Duodenal mucosa (tissue), 2 donors: ENCODE measurements at regions not wholly inside any gene's neighbourhood (a gene's known extent, or its start where the extent isn't known, plus 50 kb on each side); places are given as distances from the start of the nearest gene placed in this dataset.
"Not testable (repeated sequence)": the region's sequence is repeated elsewhere in the genome, so short reads cannot be mapped to it uniquely, and the experiment has no call there.

ENCODE experiments used
- H3K27ac ChIP-seq: one replicate; pipeline ENCODE4 v1.7.0; 2013; ENCODE audit warnings: low read depth, low read length
- H3K27me3 ChIP-seq, 2 donors: one replicate each; pipeline ENCODE4 v1.7.0; 2013; ENCODE audit warnings: low read length in 2 of 2, control low read depth in 1 of 2; ENCODE audit not compliant: insufficient read depth in 2 of 2, control insufficient read depth in 1 of 2
- H3K36me3 ChIP-seq, 2 donors: one replicate each; pipeline ENCODE4 v1.7.0; 2013; ENCODE audit warnings: low read length in 2 of 2, control low read depth in 1 of 2; ENCODE audit not compliant: insufficient read depth in 2 of 2, control insufficient read depth in 1 of 2
- H3K4me1 ChIP-seq, 2 donors: one replicate each; pipeline ENCODE4 v1.7.0; 2013; ENCODE audit warnings: low read length in 2 of 2, control low read depth in 1 of 2; ENCODE audit not compliant: insufficient read depth in 2 of 2, control insufficient read depth in 1 of 2
- H3K4me3 ChIP-seq, 2 donors: one replicate each; pipeline ENCODE4 v1.7.0; 2013; ENCODE audit warnings: low read length in 2 of 2, low read depth in 1 of 2
- H3K9ac ChIP-seq, 2 donors: one replicate each; pipeline ENCODE4 v1.7.0; 2013; ENCODE audit warnings: low read length in 2 of 2, low read depth in 1 of 2
- H3K9me3 ChIP-seq, 2 donors: one replicate each; pipeline ENCODE4 v1.7.0; 2013; ENCODE audit warnings: low read length in 2 of 2, control low read depth in 1 of 2; ENCODE audit not compliant: control insufficient read depth in 1 of 2

GRCh38 chr3:64379221-64379620 lies 154.0 kb upstream of the PRICKLE2 start:
- Histone ChIP-seq H3K4me3 (no peak overlapping the region), H3K4me1 (no peaks in the 10 kb centered on the region), H3K9me3 (peaks cover 0 to 7% of the 10 kb centered on the region in 2 donors), H3K9ac (no peak overlapping the region), H3K27me3 (no peaks in the 10 kb centered on the region), H3K27ac (no peak overlapping the region), H3K36me3 (no peaks in the 10 kb centered on the region)

- peaks cover 0 to 7% of the 10 kb centered on the region in 2 donors for H3K9me3 ChIP-seq
- H3K36me3 ChIP-seq, result no peaks in the 10 kb centered on the region
- H3K4me3 ChIP-seq, result no peak overlapping the region
Measured at GRCh38 chr3:64377942-64378341, 152.7 kb upstream of the PRICKLE2 start.

GRCh38 chr3:64375737-64376136 lies 150.5 kb upstream of the PRICKLE2 start:
- Histone ChIP-seq H3K4me3 (no peak overlapping the region), H3K27ac (no peak overlapping the region), H3K27me3 (no peaks in the 10 kb centered on the region), H3K9me3 (peaks cover 0 to 7% of the 10 kb centered on the region in 2 donors), H3K9ac (no peak overlapping the region), H3K4me1 (no peaks in the 10 kb centered on the region), H3K36me3 (no peaks in the 10 kb centered on the region)

More at GRCh38 chr3:64377942-64378341, 152.7 kb upstream of the PRICKLE2 start:
- Histone ChIP-seq H3K27ac (no peak overlapping the region), H3K9ac (no peak overlapping the region), H3K27me3 (no peaks in the 10 kb centered on the region), H3K4me1 (no peaks in the 10 kb centered on the region)

GRCh38 chr3:64369390-64369789 lies 144.1 kb upstream of the PRICKLE2 start:
- H3K27me3 ChIP-seq, result no peaks in the 10 kb centered on the region
- no peak overlapping the region for H3K4me3 ChIP-seq
- H3K9me3 ChIP-seq, result no peaks in the 10 kb centered on the region
- H3K36me3 ChIP-seq, result no peaks in the 10 kb centered on the region
- peaks cover 0 to 6% of the 10 kb centered on the region in 2 donors for H3K4me1 ChIP-seq
- no peak overlapping the region for H3K9ac ChIP-seq
- no peak overlapping the region for H3K27ac ChIP-seq

GRCh38 chr3:64368257-64369020 lies 143.2 kb upstream of the PRICKLE2 start:
- Histone ChIP-seq H3K4me1 (peaks cover 0 to 6% of the 10 kb centered on the region in 2 donors), H3K4me3 (no peak overlapping the region), H3K9ac (no peak overlapping the region), H3K27ac (no peak overlapping the region), H3K36me3 (no peaks in the 10 kb centered on the region), H3K27me3 (no peaks in the 10 kb centered on the region), H3K9me3 (no peaks in the 10 kb centered on the region)

- Histone ChIP-seq H3K9ac (no peak overlapping the region), H3K27me3 (no peaks in the 10 kb centered on the region), H3K9me3 (no peaks in the 10 kb centered on the region), H3K4me3 (no peak overlapping the region), H3K36me3 (no peaks in the 10 kb centered on the region), H3K27ac (no peak overlapping the region), H3K4me1 (peaks cover 0 to 6% of the 10 kb centered on the region in 2 donors)
Measured at GRCh38 chr3:64365877-64366276, 140.6 kb upstream of the PRICKLE2 start.

GRCh38 chr3:64363842-64364241 lies 138.6 kb upstream of the PRICKLE2 start:
- Histone ChIP-seq H3K27me3 (no peaks in the 10 kb centered on the region), H3K4me3 (no peak overlapping the region)

GRCh38 chr3:64361962-64362735 lies 136.9 kb upstream of the PRICKLE2 start:
- Histone ChIP-seq H3K4me3 (no peak overlapping the region), H3K4me1 (no peaks in the 10 kb centered on the region), H3K27ac (no peak overlapping the region), H3K36me3 (no peaks in the 10 kb centered on the region), H3K9ac (no peak overlapping the region), H3K9me3 (no peaks in the 10 kb centered on the region), H3K27me3 (no peaks in the 10 kb centered on the region)

More at GRCh38 chr3:64363842-64364241, 138.6 kb upstream of the PRICKLE2 start:
- no peaks in the 10 kb centered on the region for H3K9me3 ChIP-seq
- peaks cover 0 to 6% of the 10 kb centered on the region in 2 donors for H3K4me1 ChIP-seq
- H3K27ac ChIP-seq, result no peak overlapping the region
- no peaks in the 10 kb centered on the region for H3K36me3 ChIP-seq
- H3K9ac ChIP-seq, result no peak overlapping the region

- H3K9me3 ChIP-seq, H3K9ac ChIP-seq, H3K4me3 ChIP-seq, H3K27me3 ChIP-seq, H3K36me3 ChIP-seq, H3K4me1 ChIP-seq, H3K27ac ChIP-seq: not testable (repeated sequence)
Measured at GRCh38 chr3:64361036-64361435, 135.8 kb upstream of the PRICKLE2 start.

GRCh38 chr3:64360280-64360679 lies 135.0 kb upstream of the PRICKLE2 start:
- Histone ChIP-seq H3K9ac (no peak overlapping the region), H3K36me3 (no peaks in the 10 kb centered on the region), H3K4me1 (peaks cover 0 to 2% of the 10 kb centered on the region in 2 donors), H3K27ac (no peak overlapping the region), H3K4me3 (no peak overlapping the region), H3K27me3 (no peaks in the 10 kb centered on the region), H3K9me3 (no peaks in the 10 kb centered on the region)
